PFSK-1 (cell line): ENCODE measurements at regions not wholly inside any gene's neighbourhood (a gene's known extent, or its start where the extent isn't known, plus 50 kb on each side); places are given as distances from the start of the nearest gene placed in this dataset.

Source experiments
- FOXP2 ChIP-seq: optimal IDR thresholded peaks from 2 replicates; pipeline ENCODE3; 2011; ENCODE audit warnings: borderline replicate concordance, control low read depth, inconsistent platforms; ENCODE audit not compliant: insufficient read depth; ENCODE audit errors: extremely low read length, extremely low read depth
- POLR2AphosphoS5 ChIP-seq: IDR thresholded peaks from 2 replicates; pipeline ENCODE4 v1.6.1; 2012; ENCODE audit warnings: low read depth, mild to moderate bottlenecking, control low read depth, low read length, moderate library complexity
- REST ChIP-seq, 2 experiments: IDR thresholded peaks; 2 replicates each; pipeline versions ENCODE4 v1.6.1 to v1.8.0; 2011 to 2012; ENCODE audit warnings: low read depth in 2 of 2, low read length in 2 of 2, control low read depth in 1 of 2, inconsistent platforms in 1 of 2, mild to moderate bottlenecking in 1 of 2, moderate library complexity in 1 of 2; ENCODE audit not compliant: insufficient read depth in 1 of 2
- SIN3A ChIP-seq: IDR thresholded peaks from 2 replicates; pipeline ENCODE4 v1.6.1; 2012; ENCODE audit warnings: mild to moderate bottlenecking, low read length, moderate library complexity, borderline replicate concordance; ENCODE audit not compliant: insufficient read depth
- TAF1 ChIP-seq: IDR thresholded peaks from 2 replicates; pipeline ENCODE4 v1.6.1; 2012; ENCODE audit warnings: low read length, control low read depth, borderline replicate concordance; ENCODE audit not compliant: insufficient read depth

DNA sequence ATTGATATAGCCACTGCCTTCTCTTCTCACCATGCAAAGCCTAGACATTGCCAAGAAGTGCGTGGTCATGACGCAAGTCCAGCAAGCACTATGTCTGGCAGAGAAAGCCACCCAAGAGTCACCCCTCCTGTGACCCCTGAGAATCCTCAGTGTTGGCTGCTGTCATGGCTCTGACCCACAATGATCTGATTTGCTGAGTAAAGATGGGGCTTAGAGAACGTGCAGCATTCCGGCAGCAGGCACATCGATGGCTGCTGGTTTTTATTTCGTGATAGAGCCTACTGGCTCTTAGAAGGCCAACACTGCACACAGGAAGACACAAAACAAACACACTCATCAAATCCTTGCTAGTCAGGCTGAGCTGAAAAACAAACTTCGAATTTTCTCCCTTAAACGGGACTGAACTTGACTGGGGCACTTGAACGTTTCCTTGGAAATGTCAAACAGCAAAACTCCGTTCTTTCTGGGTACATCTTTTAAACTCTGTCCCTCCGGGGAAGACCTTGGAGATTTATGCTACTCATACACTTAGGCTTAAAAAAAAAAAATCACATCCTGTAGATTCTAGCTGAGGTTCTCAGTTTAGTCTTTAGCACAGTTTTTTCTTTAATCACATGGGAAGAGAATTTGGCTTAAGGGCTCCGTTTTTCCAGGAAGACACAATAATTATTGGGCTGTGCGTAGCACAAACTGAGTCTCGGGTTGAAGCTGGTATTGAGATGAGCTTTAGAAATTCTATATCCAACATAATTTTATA lies 88.2 kb upstream of the BASP1 start:
- TF ChIP-seq SIN3A (no peak), FOXP2 (no peak), POLR2AphosphoS5 (no peak)

DNA sequence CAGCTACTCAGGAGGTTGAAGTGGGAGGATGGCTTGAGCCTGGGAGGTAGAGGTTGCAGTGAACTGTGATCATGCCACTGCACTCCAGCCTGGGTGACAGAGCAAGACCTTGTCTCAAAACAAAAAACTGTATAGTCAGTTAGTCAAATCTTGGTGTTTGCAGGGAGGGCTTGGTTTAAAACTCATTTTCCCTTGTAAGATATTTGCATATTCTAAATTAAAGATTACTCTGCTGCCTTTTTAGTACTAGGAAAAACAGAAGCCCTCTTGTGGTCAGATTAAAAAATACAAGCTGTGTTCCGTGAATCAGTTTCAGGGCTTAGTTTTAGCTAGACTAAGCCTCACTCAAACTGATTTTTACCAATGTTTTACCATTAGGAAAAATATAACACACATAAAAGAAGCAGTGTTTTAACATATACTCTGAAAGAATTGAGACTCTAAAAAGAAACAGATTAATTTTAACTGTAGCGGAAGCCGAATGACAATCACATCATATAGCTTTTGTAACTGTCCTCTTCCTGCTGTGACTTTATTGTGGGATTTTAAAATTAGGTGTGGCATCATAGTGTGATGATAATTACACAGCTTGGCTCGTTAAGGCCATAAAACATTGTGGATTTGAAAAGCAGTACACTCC lies 84.9 kb upstream of the BASP1 start:
- no peak for TF ChIP-seq POLR2AphosphoS5
- no peak for TF ChIP-seq FOXP2

- no peak for TF ChIP-seq REST (IDR thresholded peaks at IDR 0.05; ENCODE audit: insufficient read depth in 1 of 2, low read depth in 2 of 2, low read length in 2 of 2)
- TF ChIP-seq TAF1 = no peak
- no peak for TF ChIP-seq POLR2AphosphoS5
- no peak for TF ChIP-seq SIN3A
Measured at GRCh38 chr5:17135050-17135449, 82.4 kb upstream of the BASP1 start.

DNA sequence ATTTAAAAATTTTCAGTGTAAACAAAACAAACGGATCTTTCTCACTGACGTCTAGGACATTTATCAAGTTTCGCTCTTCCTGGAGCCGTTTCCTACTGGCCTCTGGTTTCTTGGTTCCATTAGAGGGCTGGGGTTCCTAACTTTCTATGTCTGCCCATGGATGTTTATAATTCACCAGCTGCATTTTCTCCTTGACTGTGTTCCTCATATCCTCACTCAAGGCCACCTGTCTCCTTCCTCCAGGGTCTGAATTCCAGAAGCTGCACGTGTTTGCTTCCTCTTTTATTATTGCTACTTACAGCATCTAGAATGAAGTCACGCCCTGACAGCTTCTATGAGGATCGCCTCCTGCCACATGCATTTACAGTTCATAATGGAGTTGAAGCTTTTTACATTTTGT lies 74.1 kb upstream of the BASP1 start:
- TF ChIP-seq FOXP2 (no peak), TAF1 (no peak), REST (IDR thresholded peaks at IDR 0.05; ENCODE audit: insufficient read depth in 1 of 2, low read depth in 2 of 2, low read length in 2 of 2) (no peak), POLR2AphosphoS5 (no peak), SIN3A (no peak)

GRCh38 chr5:17146280-17146841 lies 71.1 kb upstream of the BASP1 start:
- TF ChIP-seq FOXP2 = no peak
- no peak for TF ChIP-seq SIN3A
- TF ChIP-seq TAF1 = no peak
- no peak for TF ChIP-seq POLR2AphosphoS5
- TF ChIP-seq REST (IDR thresholded peaks at IDR 0.05; ENCODE audit: insufficient read depth in 1 of 2, low read depth in 2 of 2, low read length in 2 of 2) = no peak

DNA sequence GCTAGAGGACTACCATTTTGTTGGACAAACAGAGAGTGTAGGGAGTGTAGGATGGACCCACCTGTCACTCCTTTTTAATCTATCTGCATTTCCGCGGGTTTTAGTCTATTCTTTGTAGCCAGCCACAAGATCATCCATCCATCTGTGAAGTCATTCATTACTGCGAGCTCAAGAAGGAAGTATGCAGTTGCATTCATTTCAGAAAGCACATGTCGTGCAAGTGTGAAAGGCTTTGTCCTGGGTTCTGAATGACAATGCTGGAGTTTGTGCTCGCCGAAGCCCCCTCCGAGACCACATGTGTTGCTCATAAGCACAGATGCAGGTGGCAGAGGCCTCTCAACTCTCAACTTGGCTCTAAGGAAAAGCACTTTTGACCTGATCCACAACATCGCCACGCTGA lies 70.3 kb upstream of the BASP1 start:
- no peak for TF ChIP-seq SIN3A
- TF ChIP-seq FOXP2 = no peak
- TF ChIP-seq REST (IDR thresholded peaks at IDR 0.05; ENCODE audit: insufficient read depth in 1 of 2, low read depth in 2 of 2, low read length in 2 of 2) = no peak
- TF ChIP-seq TAF1 = no peak
- TF ChIP-seq POLR2AphosphoS5 = no peak
